Esophagus squamous epithelium (tissue), 5 donors: ENCODE measurements at regions not wholly inside any gene's neighbourhood (a gene's known extent, or its start where the extent isn't known, plus 50 kb on each side); places are given as distances from the start of the nearest gene placed in this dataset.

ENCODE experiments used
- DNase-seq: peaks from one replicate; lab custom pipeline; 2025; lab: John Stamatoyannopoulos, UW
- H3K27ac ChIP-seq, 4 donors: fragments of 200-600 bp; sonication (generic); one replicate each; pipeline ENCODE4 v1.5.1; 2016 to 2019; ENCODE audit warnings: mild to moderate bottlenecking in 1 of 4
- H3K27me3 ChIP-seq, 4 donors: fragments of 200-600 bp; sonication (generic); 1 replicate in 3 of 4; 2 replicates in 1 of 4; pipeline versions ENCODE4 v1.5.1 to v1.6.0; 2017 to 2021; ENCODE audit warnings: antibody characterized with exemption in 1 of 4
- H3K36me3 ChIP-seq, 3 donors: fragments of 200-600 bp; sonication (generic); one replicate each; pipeline ENCODE4 v1.5.1; 2016 to 2019
- H3K4me1 ChIP-seq, 3 donors: fragments of 200-600 bp; sonication (generic); one replicate each; pipeline ENCODE4 v1.5.1; 2017 to 2019
- H3K4me3 ChIP-seq, 4 donors: fragments of 200-600 bp; sonication (generic); 1 replicate in 3 of 4; 2 replicates in 1 of 4; pipeline ENCODE4 v1.5.1; 2016 to 2019; ENCODE audit warnings: mild to moderate bottlenecking in 2 of 4, moderate library complexity in 1 of 4
- H3K9me3 ChIP-seq, 3 donors: fragments of 200-600 bp; sonication (generic); one replicate each; pipeline ENCODE4 v1.5.1; 2016 to 2019
- POLR2A ChIP-seq, 4 donors: fragments of 450-650 bp; IDR thresholded peaks; one replicate each; pipeline ENCODE4 v1.6.1; 2017; ENCODE audit warnings: antibody characterized with exemption in 4 of 4, mild to moderate bottlenecking in 4 of 4, moderate library complexity in 3 of 4
- WGBS, 2 donors: methylation state at CpG; one replicate each; pipeline ENCODE4 v1.1.5; 2018; 5-methylcytosine and 5-hydroxymethylcytosine counted together
- intact Hi-C: fragments of 100-400 bp; cut with DNase I; formaldehyde crosslinking; loops from one replicate; pipeline ENCODE4 v1.15.0; 2022
- TF ChIP-seq, protein P1 (sequence below), 6 experiments: fragments of 450-650 bp in 4 of 6; fragments of 200-600 bp in 2 of 6; sonication (generic) in 2 of 6; IDR thresholded peaks; one replicate each; pipeline ENCODE4 v1.5.1; 2016 to 2019; ENCODE audit warnings: antibody characterized with exemption in 6 of 6, mild to moderate bottlenecking in 4 of 6, moderate library complexity in 4 of 6
- donor health status: DM: yes; HTN: yes; CAD: no.

- intact Hi-C loops: no loop called here
- H3K36me3 ChIP-seq: no peaks in the 10 kb centered on the region
- no peak overlapping the region for H3K4me3 ChIP-seq
- H3K27ac ChIP-seq: no peak overlapping the region
- no peaks in the 10 kb centered on the region for H3K9me3 ChIP-seq
- DNase-seq: no peak
- 75 to 78% methylated on average over 7 to 8 of the region's 10 CpGs for WGBS, 2 donors
- no peaks in the 10 kb centered on the region for H3K4me1 ChIP-seq
- TF ChIP-seq POLR2A (IDR thresholded peaks at IDR 0.05): no peak
- TF ChIP-seq, protein P1, sequence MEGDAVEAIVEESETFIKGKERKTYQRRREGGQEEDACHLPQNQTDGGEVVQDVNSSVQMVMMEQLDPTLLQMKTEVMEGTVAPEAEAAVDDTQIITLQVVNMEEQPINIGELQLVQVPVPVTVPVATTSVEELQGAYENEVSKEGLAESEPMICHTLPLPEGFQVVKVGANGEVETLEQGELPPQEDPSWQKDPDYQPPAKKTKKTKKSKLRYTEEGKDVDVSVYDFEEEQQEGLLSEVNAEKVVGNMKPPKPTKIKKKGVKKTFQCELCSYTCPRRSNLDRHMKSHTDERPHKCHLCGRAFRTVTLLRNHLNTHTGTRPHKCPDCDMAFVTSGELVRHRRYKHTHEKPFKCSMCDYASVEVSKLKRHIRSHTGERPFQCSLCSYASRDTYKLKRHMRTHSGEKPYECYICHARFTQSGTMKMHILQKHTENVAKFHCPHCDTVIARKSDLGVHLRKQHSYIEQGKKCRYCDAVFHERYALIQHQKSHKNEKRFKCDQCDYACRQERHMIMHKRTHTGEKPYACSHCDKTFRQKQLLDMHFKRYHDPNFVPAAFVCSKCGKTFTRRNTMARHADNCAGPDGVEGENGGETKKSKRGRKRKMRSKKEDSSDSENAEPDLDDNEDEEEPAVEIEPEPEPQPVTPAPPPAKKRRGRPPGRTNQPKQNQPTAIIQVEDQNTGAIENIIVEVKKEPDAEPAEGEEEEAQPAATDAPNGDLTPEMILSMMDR (IDR thresholded peaks at IDR 0.05): no peak
- H3K27me3 ChIP-seq: peaks cover 0 to 4% (median 0%) of the 10 kb centered on the region in 4 donors
Observed at GRCh38 chr9:38284588-38285051, 107.9 kb upstream of the ALDH1B1 start.

DNA sequence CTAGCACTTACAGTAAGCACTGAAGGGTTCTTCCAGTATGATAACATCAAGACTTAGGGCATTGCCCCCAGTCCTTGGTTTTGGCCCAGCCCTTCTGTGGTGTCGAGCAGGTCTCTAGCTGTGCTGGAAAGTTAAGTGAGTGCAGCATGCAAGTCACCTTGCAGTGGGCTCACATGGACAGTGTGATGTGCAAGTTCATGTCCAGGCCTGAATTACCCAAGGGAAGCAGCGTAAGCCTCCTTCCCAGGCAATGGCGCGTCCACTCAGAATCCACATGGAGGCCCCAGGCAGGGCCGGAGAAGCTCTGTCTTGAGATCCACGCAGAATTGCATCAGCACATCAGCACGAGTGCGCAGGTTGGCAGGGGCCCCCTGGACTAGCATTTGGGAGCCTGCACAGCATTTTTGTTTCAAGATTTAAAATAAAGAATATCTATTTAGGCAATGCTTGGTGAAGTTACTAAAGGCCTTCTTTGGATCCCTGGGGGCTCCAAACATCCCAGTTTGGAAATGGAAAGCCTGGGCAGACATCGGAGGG lies 108.4 kb upstream of the ALDH1B1 start:
- no peaks in the 10 kb centered on the region for H3K4me1 ChIP-seq
- H3K27ac ChIP-seq: no peak overlapping the region
- intact Hi-C loops: no loop called here
- TF ChIP-seq, protein P1 (IDR thresholded peaks at IDR 0.05): no peak
- no peak for TF ChIP-seq POLR2A (IDR thresholded peaks at IDR 0.05)
- no peaks in the 10 kb centered on the region for H3K36me3 ChIP-seq
- 42 to 67% methylated on average over 2 to 4 of the region's 9 CpGs for whole genome bisulfite sequencing, 2 donors
- no peaks in the 10 kb centered on the region for H3K9me3 ChIP-seq
- no peak for DNase-seq
- peaks cover 0 to 4% (median 0%) of the 10 kb centered on the region in 4 donors for H3K27me3 ChIP-seq
- H3K4me3 ChIP-seq: no peak overlapping the region

- TF ChIP-seq, protein P1 (IDR thresholded peaks at IDR 0.05): no peak
- TF ChIP-seq POLR2A (IDR thresholded peaks at IDR 0.05): no peak
- no peak for DNase-seq
- intact Hi-C loops: no loop called here
- H3K4me3 ChIP-seq: no peak overlapping the region
- no peaks in the 10 kb centered on the region for H3K36me3 ChIP-seq
- no peaks in the 10 kb centered on the region for H3K4me1 ChIP-seq
- H3K9me3 ChIP-seq: no peaks in the 10 kb centered on the region
- H3K27me3 ChIP-seq: peaks cover 0 to 4% (median 0%) of the 10 kb centered on the region in 4 donors
- H3K27ac ChIP-seq: no peak overlapping the region
- 55 to 57% methylated on average over 4 of the region's 4 CpGs for WGBS, 2 donors
Observed at GRCh38 chr9:38282756-38283155, 109.7 kb upstream of the ALDH1B1 start.

GRCh38 chr9:38281917-38282316 lies 110.6 kb upstream of the ALDH1B1 start:
- 73 to 75% methylated on average over 2 to 8 of the region's 11 CpGs for WGBS, 2 donors
- H3K27ac ChIP-seq: no peak overlapping the region
- no peak for TF ChIP-seq POLR2A (IDR thresholded peaks at IDR 0.05)
- TF ChIP-seq, protein P1 (IDR thresholded peaks at IDR 0.05): no peak
- DNase-seq: no peak
- H3K27me3 ChIP-seq: peaks cover 0 to 4% (median 0%) of the 10 kb centered on the region in 4 donors
- H3K4me1 ChIP-seq: no peaks in the 10 kb centered on the region
- no peaks in the 10 kb centered on the region for H3K36me3 ChIP-seq
- no peaks in the 10 kb centered on the region for H3K9me3 ChIP-seq
- no peak overlapping the region for H3K4me3 ChIP-seq
- intact Hi-C loops: no loop called here

DNA sequence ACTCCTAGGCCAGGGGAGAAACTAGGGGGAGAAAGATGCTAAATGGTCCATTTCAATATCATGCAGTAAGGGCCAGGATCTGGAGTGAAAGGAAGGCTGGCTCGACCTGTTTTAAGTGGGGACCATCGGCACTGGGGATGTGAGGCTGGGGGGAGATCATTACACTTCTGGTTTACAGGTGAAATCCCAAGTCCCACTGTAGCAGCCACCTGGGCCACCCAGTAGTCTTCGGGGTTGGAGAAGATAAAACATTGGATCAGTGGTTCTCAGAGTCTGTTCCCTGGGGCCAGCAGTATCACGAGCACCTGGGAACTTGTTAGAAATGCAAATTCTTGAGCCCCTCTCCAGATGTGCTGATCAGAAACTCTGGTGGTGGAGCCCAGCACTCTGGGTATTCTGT lies 111.3 kb upstream of the ALDH1B1 start:
- H3K27me3 ChIP-seq: peaks cover 0 to 4% (median 0%) of the 10 kb centered on the region in 4 donors
- no peak for TF ChIP-seq POLR2A (IDR thresholded peaks at IDR 0.05)
- TF ChIP-seq, protein P1 (IDR thresholded peaks at IDR 0.05): no peak
- no peaks in the 10 kb centered on the region for H3K4me1 ChIP-seq
- H3K9me3 ChIP-seq: no peaks in the 10 kb centered on the region
- H3K4me3 ChIP-seq: no peak overlapping the region
- DNase-seq: no peak
- no peaks in the 10 kb centered on the region for H3K36me3 ChIP-seq
- WGBS, 2 donors: 82 to 87% methylated on average over 4 of the region's 4 CpGs
- H3K27ac ChIP-seq: no peak overlapping the region
- intact Hi-C loops: no loop called here
